ENCODE measurements at regions not wholly inside any gene's neighbourhood (a gene's known extent, or its start where the extent isn't known, plus 50 kb on each side); places are given as distances from the start of the nearest gene placed in this dataset.

DNA sequence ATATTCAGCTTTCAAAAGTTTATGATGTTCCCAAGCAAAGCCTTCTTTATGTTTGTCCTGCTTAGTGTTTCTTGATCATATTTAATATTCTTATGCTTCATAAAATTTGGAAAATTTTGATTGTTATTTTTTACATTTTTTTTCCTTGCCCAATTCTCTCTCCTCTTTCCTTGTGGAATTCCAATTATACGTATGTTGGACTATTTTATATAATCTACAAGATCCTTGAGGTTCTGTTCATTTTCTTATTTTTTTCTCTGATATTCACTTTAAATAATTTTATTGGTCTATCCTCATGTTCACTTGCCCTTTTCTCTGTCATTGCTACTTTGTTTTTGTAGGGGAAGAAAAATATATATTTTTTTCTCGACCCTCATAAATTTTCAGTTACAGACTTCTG is 167.7 kb downstream of the DYRK2 start:
- no peak overlapping the region for H2BK5ac ChIP-seq (ENCODE audit: low read depth, low read length)
- POLR2A ChIA-PET (ENCODE audit: partially characterized antibody), result no interaction called here
- H3K9ac ChIP-seq (replicated peaks in 1 of 4; ENCODE audit: extremely low read depth in 1 of 4, low read depth in 3 of 4, low read length in 3 of 4), result no peak overlapping the region

More for the DNA sequence above, 167.7 kb downstream of the DYRK2 start:
- Histone ChIP-seq H2BK20ac (ENCODE audit: low read length) (no peak overlapping the region), H3K18ac (ENCODE audit: extremely low read depth, low read length) (no peak overlapping the region), H3K23me2 (ENCODE audit: low read depth, low read length) (no peaks in the 10 kb centered on the region), H2BK15ac (ENCODE audit: low read length) (no peak overlapping the region), H3K79me2 (ENCODE audit: control insufficient read depth in 1 of 2, insufficient read depth in 2 of 2, low read length in 2 of 2) (no peaks in the 10 kb centered on the region), H4K5ac (ENCODE audit: insufficient read length, low read depth, low read length) (no peak overlapping the region), H3K14ac (ENCODE audit: insufficient read length) (no peak overlapping the region), H2BK120ac (replicated peaks; ENCODE audit: low read depth, low read length) (no peak overlapping the region), H3K4me3 (ENCODE audit: extremely low read depth in 1 of 4, insufficient read depth in 2 of 4, low read depth in 3 of 4, low read length in 4 of 4) (no peak overlapping the region), H2BK12ac (ENCODE audit: low read depth, low read length) (no peak overlapping the region), H4K8ac (ENCODE audit: extremely low read depth, insufficient read depth, low read length) (no peak overlapping the region), H3K4ac (replicated peaks; ENCODE audit: insufficient read length, low read depth, low read length) (no peak overlapping the region), H3K23ac (ENCODE audit: insufficient read length) (no peak overlapping the region), H3K27ac (ENCODE audit: low read depth, low read length) (no peak overlapping the region), H4K20me1 (replicated peaks in 1 of 2; ENCODE audit: control insufficient read depth in 1 of 2, insufficient read depth in 2 of 2, low read length in 2 of 2) (no peaks in the 10 kb centered on the region), H3K79me1 (ENCODE audit: low read depth, low read length) (no peaks in the 10 kb centered on the region), H3K36me3 (ENCODE audit: control insufficient read depth in 2 of 4, insufficient read depth in 4 of 4, low read length in 3 of 4) (no peaks in the 10 kb centered on the region), H3K4me2 (ENCODE audit: insufficient read depth in 1 of 2, low read depth in 2 of 2, low read length in 2 of 2) (no peak overlapping the region), H2AK5ac (ENCODE audit: low read depth, low read length) (no peak overlapping the region), H4K91ac (replicated peaks; ENCODE audit: insufficient read length, low read length) (no peak overlapping the region), H2AFZ (ENCODE audit: low read length) (no peak overlapping the region), H3K4me1 (replicated peaks in 1 of 4; ENCODE audit: control insufficient read depth in 3 of 4, insufficient read depth in 4 of 4, low read length in 3 of 4) (no peaks in the 10 kb centered on the region), H3K56ac (replicated peaks; ENCODE audit: insufficient read length, low read depth, low read length) (no peak overlapping the region), H3K27me3 (replicated peaks in 1 of 4; ENCODE audit: control insufficient read depth in 3 of 4, extremely low read depth in 1 of 4, insufficient read depth in 3 of 4, low read length in 3 of 4) (no peaks in the 10 kb centered on the region), H3K9me3 (ENCODE audit: insufficient read depth in 2 of 2, low read depth in 1 of 2, low read length in 1 of 2) (peaks cover 2 to 14% of the 10 kb centered on the region in 2 experiments; a peak in 3 of 4 replicates)
- TF ChIP-seq, protein P1, sequence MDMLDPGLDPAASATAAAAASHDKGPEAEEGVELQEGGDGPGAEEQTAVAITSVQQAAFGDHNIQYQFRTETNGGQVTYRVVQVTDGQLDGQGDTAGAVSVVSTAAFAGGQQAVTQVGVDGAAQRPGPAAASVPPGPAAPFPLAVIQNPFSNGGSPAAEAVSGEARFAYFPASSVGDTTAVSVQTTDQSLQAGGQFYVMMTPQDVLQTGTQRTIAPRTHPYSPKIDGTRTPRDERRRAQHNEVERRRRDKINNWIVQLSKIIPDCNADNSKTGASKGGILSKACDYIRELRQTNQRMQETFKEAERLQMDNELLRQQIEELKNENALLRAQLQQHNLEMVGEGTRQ (IDR thresholded peaks at IDR 0.05; ENCODE audit: low read length), result no peak
- TF ChIP-seq CHD1 (IDR thresholded peaks at IDR 0.05; ENCODE audit: low read depth, low read length) (no peak), RNF2 (IDR thresholded peaks at IDR 0.05; ENCODE audit: borderline replicate concordance, low read depth, low read length, missing control alignments, poor library complexity, severe bottlenecking) (no peak), JUND (IDR thresholded peaks at IDR 0.05; ENCODE audit: low read length) (no peak), SRF (IDR thresholded peaks at IDR 0.05; ENCODE audit: low read depth, low read length) (no peak)
- FAIRE-seq (no peak), DNase-seq (ENCODE audit: low read depth in 1 of 2, low spot score in 2 of 2) (no peak)
- WGBS, 2 experiments (ENCODE audit: extremely low coverage in 1 of 2, insufficient coverage in 1 of 2, insufficient read length in 1 of 2, insufficient replicate concordance in 2 of 2, low coverage in 1 of 2, low lambda C conversion rate in 2 of 2, missing lambda C conversion rate in 1 of 2), result 87% methylated on average over 2 of the region's 2 CpGs; no CpG with 5 or more reads in 1 of the 2 experiments
- CTCF ChIA-PET (ENCODE audit: partially characterized antibody), result no interaction called here

Measured in H1 (cell line).